Stimulated activated CD4-positive, alpha-beta T cell treated with anti-CD3 and anti-CD28 coated beads, Interleukin-2, amount 100 ng/mL, for 24 hours (primary cell): ENCODE measurements at regions not wholly inside any gene's neighbourhood (a gene's known extent, or its start where the extent isn't known, plus 50 kb on each side); places are given as distances from the start of the nearest gene placed in this dataset.

Experiments used
- DNase-seq, 2 donors: peaks; one replicate each; pipeline ENCODE4 v3.0.0-alpha.2; 2020

GRCh38 chr3:147941969-147942368, 532.8 kb downstream of the ZIC1 start:
- no peak for DNase-seq

GRCh38 chr3:147943265-147943945, 534.2 kb downstream of the ZIC1 start:
- DNase-seq, result no peak

DNA sequence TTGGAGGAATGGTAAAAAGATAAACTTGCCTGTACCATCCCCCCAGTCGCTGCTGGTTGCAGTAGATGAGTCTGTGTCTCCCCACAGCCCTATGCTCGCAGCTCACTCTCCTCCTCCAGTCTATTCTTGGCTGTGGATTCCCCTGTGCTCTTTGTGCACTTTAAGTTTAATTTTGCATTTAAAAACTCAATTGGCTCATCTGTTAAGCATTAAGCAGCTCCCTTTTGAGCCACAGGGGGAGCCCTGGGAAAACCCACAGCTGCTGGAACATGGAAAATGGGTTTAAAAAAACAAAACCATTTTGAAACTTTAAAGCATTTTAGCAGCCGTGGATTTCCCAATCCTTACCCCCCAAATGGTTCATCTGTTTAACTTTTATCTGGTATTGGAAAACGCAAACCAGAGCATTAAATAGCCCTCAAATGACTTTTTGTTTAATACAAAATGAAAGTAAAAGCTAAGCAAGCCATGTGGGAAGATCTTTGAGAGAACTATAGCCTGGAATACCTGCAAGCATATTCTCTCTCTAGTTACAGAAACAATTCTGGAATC, 536.9 kb downstream of the ZIC1 start:
- no peak for DNase-seq

DNA sequence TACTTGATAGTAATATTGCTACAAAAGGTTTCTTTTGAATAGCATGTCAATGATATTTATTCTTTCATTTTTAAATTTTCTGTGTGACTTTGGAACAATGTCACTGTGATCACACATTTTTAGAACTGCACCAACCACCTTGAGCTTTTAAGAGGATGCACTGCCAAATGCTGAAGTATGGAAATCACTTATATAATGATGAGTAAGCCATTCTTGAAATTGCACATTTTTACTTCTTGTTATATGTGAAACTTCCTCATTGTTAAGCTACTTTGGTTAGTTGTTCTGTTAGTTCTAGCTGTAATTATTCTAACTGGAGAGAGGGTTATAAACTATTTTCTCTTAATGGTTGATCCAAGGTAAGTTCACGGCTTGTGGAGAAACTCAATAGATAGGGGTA, 547.5 kb downstream of the ZIC1 start:
- no peak for DNase-seq

GRCh38 chr3:147958754-147959153, 549.6 kb downstream of the ZIC1 start:
- no peak for DNase-seq

- no peak for DNase-seq
Measured at GRCh38 chr3:147960786-147961185, 551.6 kb downstream of the ZIC1 start.

- DNase-seq, result no peak
Measured at GRCh38 chr3:147962408-147963164, 553.4 kb downstream of the ZIC1 start.

GRCh38 chr3:147963711-147964110, 554.5 kb downstream of the ZIC1 start:
- DNase-seq, result no peak

GRCh38 chr3:147975165-147975564, 566.0 kb downstream of the ZIC1 start:
- no peak for DNase-seq

- DNase-seq, result no peak
Measured at GRCh38 chr3:147977001-147977400, 567.8 kb downstream of the ZIC1 start.

- no peak for DNase-seq
Measured at GRCh38 chr3:147987549-147987948, 578.4 kb downstream of the ZIC1 start.

- no peak for DNase-seq
Measured at GRCh38 chr3:147989344-147989743, 580.2 kb downstream of the ZIC1 start.

GRCh38 chr3:148002705-148003205, 593.6 kb downstream of the ZIC1 start:
- no peak for DNase-seq

GRCh38 chr3:148004331-148004730, 595.2 kb downstream of the ZIC1 start:
- DNase-seq, result no peak

GRCh38 chr3:148005456-148005855, 596.3 kb downstream of the ZIC1 start:
- no peak for DNase-seq

DNA sequence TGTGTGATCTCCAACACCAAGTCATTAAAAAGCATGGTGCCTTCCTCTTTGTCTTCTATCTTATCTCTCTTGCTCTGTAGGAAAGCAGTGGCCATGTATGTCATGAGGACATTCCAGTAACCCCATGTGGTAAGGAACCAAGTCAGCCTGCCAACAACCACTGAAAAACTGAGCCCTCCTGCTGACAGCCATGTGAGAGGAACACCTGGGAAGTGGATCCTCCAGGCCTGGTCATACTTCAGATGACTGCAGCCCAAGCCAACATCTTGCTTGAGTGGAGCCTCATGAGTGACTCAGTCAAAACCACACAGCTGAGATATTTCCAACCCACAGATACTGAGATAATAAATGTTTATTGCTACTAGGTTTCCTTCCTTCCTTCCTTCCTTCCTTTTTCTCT, 597.3 kb downstream of the ZIC1 start:
- DNase-seq, result no peak

DNA sequence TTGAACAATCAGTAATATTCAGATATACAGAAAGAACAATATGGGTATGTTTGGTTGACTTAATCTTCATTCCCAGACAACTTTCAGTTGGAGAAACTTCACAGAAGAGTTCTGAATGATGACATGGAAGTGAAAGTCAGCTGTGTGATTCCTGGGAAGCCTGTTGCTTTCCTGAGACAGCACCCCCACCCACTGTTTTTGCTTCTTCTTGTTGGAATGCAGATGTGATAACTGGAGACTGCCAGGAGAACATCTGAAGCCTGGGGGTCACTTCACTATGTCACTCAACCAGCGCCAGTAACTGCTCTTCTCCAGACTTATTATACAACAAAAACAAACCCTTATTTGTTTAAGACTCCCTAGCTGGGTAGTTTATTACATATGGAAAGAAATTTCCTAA, 599.4 kb downstream of the ZIC1 start:
- DNase-seq, result no peak

GRCh38 chr3:148020861-148021260, 611.7 kb downstream of the ZIC1 start:
- no peak for DNase-seq

DNA sequence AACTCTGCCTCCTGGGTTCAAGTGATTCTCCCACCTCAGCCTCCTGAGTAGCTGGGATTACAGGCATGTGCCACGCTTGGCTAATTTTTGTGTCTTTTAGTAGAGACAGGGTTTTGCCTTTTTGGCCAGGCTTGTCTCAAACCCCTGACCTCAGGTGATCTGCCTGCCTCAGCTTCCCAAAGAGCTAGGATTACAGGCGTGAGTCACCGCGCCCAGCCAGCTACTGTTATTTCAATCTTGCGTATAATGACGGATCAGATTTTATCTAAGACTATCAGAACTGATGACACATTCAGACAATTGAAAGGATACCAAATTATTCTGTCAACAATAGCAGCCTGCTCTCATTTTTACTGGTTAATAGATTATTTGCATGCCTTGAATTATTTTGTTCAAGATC, 612.2 kb downstream of the ZIC1 start:
- DNase-seq, result no peak

- DNase-seq, result no peak
Measured at GRCh38 chr3:148023994-148024393, 614.8 kb downstream of the ZIC1 start.

DNA sequence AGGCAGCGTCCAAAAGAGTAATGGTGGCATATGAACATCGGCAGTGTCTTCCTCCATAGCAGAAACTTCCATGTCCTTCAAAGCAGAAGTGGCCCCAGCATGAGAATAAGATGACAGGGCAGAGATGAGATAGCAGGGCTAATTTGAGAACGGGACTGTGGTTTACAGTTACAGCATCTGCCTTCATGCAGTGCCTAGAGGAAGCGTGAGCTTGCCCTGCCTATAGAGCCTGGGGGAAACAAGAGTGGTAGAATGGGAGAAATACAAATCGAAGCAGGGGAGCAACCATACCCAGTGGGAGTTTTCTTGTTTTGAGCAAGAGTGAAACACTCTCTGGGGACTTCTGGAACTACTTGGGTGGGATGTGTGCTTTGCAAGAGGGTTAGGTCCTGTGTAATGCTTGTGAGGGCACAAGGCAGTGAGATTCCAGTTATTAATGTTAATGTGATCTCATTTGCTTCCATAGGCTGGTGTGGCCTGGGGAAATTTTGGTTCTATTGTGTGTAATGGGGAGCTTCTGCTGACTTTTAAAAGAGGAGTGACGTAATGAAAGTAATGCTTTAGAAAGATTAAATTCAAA, 616.9 kb downstream of the ZIC1 start:
- DNase-seq, result no peak

DNA sequence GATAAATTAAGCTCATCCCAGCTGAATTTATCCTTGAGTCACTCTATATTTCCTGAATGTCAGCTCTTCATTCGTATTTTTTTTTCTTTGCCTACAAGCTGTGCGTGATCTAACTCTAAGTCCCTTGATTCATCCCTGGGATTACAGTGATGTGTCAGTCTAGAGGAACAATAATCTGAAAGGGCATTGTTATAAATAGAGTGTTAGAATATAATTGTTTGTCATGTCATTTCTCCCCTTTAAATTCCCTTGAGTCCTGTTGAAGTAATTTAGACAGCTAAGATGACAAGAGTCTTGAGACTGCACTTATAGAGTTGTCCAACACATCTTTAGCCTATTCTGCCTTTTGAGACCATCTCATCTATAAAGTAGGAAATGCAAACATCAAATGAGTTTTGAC, 621.8 kb downstream of the ZIC1 start:
- no peak for DNase-seq

DNA sequence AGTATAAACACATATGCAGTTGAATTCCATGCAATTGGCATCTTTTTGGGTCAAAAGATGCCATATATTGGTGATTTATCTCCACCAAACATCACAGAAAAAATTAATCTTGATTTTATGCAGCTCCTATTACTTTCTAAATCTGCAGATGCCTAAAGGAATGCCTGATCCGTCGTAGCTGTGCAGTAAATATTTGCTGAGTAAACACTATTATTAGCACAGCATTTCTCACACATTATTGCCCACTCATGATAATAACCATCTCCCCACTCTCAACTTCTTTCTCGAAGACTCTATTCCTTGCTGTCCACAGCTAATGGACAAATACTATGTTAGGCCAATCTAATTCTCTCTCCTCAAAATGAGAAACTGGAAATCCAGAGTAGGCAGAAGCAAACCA, 625.2 kb downstream of the ZIC1 start:
- DNase-seq, result no peak

DNA sequence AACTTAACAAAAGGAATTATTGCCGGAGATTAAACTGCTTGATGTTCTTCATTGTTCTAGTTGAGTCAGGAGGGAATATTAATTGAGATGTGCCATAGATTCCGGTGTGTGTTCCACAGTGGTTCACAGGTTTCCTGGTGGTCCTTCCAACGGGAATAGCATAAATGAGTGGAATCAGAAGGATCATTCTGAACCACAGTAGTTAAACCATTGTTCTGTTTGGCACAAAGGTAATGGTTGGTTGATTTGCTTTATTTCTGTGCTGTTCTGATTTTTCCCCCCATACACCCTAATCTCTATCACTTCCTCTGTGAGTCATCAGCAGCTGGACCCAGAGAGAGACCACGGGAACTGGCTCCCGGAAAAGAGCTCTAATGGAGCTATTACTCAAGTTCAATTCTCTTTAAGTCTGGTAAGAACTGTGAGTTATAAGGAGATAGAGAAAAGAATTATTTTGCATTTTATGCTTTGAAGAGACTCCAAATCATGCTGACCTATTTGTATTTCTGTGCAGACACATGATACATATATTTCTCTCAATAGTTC, 627.2 kb downstream of the ZIC1 start:
- no peak for DNase-seq
